Activated T-cell treated with anti-CD3 and anti-CD28 coated beads for 4 hours (primary cell): ENCODE measurements at regions not wholly inside any gene's neighbourhood (a gene's known extent, or its start where the extent isn't known, plus 50 kb on each side); places are given as distances from the start of the nearest gene placed in this dataset.

Experiments
- DNase-seq: peaks from one replicate; pipeline ENCODE4 v3.0.0-alpha.2; 2020

DNA sequence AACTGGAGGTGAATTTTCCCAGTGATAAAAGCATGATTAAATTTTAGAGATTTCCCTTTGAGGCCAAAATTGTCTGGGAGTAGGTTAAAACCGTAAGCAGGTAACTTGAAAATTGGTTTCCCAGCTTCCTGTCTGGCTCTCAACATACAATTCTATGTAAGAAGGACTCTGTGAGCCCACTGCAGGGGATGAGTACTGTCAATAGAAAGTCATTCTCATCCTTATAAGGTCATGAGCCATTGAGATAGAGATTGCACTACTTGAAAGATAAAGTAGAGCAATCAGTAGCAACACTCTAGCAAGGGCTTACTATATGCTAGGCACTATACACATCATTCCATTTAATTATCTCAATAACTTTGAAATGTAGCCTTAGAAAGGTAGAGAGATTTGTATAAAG is 225.6 kb upstream of the HMGA2 start:
- no peak for DNase-seq

DNA sequence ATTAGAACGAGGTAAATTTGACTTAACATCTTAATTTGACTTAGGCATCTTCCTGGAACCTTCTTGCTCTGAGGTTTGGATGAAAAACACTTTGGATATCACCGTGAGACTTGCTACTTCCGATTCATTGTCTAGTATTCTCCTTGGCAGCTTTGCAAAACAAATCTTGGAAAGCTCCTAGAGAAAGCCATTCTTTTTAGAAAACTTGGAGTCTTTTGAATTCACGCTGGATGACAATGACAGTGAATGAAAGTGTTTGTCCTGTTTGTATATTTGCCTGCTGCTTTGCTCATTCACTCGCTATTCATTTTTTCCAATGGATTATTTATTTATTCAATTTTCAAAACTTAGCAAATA is 222.1 kb upstream of the HMGA2 start:
- no peak for DNase-seq

DNA sequence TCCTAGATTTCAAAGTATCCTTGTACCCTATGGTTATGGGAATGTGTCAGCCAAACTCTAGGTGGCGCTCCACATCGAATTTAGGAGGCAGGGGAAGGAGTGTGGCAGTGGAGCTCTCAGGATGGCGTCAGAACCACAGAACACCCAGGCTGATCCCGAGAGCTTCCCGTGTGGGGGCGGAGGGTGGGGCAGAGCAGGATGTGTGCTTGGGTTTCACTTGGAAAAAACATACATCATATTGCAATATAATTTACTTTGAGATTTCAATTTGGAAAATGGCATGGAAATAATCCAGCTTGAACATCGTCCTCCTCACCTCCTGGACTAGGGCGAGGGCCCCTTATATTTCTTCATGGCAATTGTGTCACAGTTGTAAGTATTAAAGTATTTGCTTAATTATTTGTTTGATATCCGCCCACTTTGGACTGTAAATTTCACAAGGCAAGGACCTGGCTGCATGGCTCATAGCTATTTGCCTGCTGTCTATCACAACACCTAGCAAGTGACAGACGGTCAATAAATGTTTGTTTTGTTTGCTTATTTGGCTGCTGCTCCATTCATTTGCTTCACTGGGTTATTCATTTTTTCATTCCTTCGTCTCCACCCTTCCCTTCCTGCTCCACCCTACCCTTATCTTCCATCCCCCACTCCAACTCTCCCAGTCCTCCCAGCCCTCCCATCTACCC is 221.5 kb upstream of the HMGA2 start:
- DNase-seq, result no peak

DNA sequence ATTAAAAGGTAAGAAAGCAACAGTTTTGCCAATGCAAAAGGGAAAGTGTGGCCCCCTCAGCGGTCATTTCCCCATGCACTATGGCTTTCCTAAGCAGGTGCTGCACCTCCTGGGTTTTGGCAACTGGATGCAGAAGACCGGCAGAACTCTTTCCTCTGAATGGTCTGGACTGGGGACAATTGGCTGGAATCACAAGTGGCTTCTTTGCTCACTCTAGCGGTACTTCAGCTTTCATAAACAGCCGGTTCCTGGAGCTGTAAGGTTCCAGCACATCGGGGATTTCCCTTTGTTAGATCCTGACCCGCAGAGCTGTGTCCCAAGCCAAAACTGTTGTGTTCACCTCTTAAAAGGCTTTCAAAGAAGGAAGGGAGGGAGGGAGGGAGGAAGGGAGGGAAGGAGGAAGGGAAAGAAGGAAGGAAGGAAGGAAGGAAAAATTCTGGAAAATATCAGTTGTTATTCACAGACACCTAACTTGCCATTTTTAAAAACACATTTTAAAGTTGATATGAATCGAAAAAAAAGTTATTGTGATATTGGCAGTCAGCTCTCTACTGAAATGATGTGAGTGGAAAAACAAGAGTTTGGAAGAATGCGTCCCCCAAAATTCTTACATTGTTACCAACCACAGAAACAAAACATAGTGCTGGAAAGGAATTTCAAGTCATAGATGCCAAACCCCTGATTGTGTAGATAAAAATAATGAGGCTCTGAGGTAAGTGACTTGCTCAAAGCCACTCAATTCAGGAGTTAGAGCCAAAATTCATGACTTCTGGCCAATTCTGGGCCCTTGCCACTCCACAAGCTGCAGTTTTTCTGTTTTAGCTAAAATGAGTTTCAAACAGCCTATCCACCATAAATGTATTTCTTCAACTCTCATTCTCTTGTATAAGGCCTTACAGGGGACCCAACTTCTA is 220.6 kb upstream of the HMGA2 start:
- no peak for DNase-seq

DNA sequence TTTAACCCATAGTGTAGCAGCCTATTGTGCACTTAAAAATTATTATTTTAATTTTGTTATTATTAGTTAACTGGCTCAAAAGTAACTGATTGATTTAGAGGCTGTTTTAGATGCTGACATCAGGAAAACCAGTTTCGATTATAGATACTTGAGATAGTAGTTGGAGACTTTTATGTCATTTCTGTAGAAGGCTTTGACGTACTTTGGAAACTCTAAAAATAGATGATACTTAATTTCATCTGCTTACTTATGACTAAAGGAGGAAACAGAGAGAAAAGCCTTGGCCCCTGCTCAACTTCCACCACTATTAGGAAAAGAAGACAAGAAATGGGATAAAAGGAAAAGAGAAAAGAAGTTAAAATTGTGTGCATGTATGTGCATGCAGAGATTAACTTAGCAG is 219.3 kb upstream of the HMGA2 start:
- no peak for DNase-seq

DNA sequence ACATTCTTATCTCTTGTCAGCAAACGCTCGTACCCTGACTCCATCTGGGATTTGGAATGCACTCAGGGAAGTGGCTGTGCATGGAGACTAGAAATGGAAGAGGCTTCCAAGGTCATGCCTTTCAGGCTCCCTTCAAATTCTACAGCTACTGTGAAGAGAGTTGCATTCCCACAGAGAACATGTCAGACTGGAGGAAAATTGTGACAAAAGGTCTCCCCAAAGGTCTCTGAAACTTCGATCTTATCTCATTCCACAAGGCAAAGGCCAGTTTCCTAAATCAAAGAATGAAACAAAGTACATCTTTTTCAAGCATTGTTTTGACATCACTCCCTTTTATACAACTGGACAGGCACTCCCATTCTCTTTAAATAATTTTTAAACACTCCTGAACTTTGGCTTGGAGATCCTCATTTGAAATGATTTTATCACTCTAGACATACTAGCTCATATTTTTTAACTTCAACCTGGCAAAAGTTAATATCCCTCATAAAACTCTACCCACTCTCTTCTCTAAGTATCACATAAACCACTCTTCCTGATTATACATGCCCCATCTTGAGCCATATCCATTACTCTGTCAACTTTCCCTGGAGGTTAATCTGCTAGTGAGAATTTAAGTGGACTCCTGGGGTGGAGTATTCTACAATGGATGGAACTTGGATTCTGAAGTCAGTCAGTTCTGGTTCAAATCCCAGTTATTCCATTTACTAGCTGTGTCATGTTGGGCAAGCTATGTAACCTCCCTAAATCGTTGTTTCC is 218.1 kb upstream of the HMGA2 start:
- no peak for DNase-seq

DNA sequence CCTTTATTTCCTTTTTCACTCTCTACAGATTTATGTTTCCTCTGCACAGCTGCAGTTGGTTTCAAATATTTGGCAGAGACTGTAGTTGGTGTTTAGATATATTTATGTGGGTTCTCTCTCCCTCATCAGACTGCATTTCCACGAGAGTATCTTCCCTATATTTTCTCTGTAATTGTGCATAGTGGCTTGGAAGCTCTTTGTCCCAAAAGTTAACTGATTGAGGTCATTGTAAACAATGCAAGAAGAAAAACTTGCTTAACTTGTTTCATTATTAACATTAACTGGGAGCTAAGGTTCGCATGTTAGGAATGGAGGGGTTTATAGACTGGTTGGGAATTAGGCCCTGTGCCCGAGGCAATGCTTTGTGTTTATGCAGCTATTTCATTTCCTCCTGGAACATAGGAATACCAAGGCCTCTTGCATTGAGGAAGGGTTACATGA is 216.9 kb upstream of the HMGA2 start:
- no peak for DNase-seq

DNA sequence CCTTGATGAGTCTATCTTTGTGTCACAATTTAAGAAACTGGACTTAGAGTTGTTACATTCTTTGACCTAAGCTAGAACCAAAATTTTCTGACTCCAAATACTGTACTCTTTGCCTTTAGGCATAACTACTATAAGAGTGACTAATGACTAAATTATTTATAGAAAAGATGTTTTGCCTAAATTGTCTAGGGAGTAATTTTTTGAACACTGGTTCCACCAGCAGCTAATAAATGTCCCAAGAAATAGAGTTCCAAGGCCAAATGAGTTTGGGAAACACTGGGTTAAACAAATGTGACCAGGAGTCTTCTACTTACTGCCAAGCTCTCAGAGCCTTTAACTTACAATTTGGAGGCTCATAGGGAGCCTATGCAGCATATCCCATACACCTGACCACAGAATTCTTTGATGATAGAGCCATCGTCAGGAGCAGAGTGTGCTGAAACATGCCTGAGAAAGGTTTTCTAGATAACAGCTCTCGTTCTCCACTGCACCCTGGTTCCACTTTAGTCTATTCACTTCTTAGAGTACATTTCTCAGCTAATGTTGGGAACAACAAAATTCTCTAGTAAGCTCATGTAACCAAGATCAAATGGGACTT is 215.9 kb upstream of the HMGA2 start:
- DNase-seq, result no peak

DNA sequence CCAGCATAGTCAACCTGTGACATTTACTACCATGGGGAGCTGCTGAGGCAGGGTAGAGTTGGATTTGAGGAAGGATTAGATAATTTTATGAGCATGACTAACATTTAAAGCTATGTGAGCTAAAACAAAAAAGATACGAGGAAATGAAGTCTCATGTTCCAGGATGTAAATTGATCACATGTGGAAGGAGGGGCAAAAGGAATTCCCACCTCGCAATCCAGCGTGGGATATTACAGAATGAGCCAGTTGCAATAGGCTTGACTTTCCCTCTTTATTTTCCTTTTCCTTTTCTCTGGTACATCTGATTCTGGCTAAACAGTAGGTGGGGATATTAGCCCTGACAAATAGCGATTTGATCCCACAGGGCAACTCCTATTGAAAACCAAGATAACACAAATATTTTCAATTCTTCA is 214.9 kb upstream of the HMGA2 start:
- DNase-seq, result no peak

DNA sequence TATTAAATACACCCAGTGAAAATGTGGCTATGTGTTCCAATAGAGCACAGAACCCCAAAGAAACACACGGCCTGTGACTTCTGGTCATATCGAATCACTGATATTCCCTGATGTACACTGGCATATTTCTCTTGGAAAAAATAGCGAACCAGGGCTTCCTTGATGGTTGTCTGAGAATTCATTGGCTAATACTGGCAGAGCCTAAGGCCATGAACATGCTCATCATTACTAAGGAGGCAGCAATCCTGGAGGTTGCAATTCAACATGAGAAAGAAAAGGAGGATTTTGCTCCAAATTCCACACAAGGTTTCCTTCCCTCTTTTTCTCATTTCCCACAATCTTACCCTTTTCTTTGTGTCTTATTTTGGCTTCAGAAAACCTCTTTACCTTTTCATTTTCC is 212.9 kb upstream of the HMGA2 start:
- DNase-seq, result no peak

DNA sequence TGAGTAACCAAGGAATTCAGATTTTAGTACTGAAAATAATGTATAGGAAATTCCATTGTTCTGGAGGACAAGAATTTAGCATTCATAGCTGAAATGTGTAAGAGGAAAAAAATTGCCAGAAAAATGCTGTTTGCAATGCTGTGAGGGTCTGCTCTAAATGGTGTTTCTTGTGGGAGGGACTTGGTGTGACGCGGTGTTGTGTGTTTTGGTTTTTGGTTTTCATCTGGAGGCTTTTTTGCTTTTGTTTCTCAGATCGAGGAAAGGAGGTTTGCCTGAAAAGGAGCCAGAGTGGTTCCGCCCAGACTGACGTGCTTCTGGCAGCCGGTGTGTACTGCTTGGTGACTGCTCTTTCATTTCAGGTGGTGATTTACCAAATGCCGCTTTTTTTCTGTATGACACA is 211.8 kb upstream of the HMGA2 start:
- DNase-seq, result no peak

DNA sequence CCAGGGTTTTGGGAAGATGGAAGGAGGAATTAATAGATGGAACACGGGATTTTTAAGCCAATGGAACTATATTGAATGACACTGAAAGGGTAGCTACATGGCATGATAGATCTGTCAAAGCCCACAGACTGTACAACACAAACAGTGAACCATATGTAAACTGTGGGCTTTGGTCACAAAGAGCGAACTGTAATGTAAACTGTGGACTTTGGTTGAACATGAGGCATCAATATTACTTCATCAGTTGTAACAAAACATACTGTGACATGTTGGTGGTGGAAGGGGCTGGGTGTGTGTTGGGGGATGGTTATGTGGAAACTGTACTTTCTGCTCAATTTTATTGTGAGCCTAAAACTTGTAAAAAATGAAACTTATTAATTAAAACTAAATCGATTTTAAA is 210.6 kb upstream of the HMGA2 start:
- DNase-seq, result no peak

DNA sequence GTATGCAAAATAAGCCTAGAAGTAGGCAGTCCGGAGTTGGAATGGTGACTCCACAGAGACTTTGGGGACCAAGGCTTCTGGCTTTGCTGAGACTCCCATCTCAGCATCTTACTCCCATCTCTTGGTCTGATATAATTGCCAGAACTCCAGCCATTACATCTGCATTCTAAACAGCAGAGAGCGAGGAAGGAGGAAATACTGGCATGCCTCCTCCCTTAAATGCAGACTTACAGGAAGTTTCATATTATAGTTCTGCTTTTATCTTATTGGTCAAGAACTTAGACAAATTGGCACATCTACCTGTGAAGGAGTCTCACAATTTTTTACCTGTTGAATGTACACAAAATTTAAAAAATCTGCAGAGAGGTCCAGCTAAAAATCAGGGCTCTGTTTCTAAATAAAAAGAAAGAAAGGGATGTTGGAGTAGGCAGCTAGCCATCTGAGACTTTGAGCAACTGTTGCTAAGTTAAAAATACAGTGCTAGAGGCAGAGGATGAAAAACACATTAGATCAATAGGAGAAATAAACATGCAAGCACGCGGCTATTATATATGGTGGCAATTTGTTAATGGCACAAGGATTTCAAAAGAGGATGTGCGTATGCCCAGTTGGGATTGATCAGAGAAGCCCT is 209.9 kb upstream of the HMGA2 start:
- DNase-seq, result no peak

DNA sequence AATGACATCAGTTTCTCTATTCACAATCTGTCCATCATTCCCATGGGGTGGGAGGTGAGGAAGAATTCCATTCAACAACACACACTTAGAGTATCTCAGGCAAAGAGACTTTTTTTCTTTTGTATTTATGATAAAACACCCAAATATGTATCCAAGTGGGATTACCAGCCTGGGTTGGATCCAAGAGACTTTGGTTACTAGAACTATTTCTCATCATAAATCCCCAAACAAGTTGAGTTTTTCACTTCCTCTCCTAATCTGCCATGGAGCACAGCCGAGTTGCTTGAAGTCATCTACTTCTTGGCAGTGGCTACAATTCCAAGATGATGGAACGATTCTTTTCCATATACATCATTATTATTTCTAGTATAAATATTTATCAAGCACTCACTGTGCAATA is 209.2 kb upstream of the HMGA2 start:
- no peak for DNase-seq

DNA sequence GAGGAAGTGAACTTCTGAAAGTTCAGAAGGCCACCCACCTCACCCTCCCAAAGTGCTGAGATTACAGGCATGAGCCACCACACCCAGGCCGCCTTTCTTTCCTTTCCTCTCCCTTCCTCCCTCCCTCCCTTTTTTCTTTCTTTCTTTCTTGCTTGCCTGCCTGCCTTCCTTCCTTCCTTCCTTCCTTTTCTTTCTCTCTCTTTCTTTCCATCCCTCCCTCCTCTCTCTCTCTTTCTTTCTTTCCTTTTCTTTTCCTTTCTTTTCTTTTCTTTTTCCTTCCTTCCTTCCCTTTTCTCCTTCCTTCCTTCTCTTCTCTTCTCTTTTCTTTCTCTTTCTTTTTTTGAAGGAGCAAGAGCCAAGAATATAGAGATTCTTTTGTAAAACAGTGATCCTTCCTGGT is 208.3 kb upstream of the HMGA2 start:
- no peak for DNase-seq

DNA sequence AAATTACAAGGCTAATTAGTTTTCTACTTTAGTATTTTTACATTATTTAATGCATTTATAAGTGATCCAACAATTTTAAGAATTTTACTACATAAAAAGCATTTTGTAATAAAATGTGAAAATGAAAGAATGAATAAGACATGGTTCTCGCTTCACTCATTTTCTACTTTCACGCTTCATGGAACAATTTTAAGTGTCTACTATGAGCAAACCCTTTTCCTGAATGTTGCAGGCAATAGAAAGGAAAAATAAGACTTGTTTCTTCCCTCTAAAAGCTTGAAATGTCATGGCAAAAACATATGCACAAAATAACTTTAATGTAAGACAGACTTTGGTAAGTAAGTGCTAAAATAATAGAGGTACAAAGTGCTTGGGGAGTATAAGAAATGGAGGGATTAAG is 205.7 kb upstream of the HMGA2 start:
- DNase-seq, result no peak

DNA sequence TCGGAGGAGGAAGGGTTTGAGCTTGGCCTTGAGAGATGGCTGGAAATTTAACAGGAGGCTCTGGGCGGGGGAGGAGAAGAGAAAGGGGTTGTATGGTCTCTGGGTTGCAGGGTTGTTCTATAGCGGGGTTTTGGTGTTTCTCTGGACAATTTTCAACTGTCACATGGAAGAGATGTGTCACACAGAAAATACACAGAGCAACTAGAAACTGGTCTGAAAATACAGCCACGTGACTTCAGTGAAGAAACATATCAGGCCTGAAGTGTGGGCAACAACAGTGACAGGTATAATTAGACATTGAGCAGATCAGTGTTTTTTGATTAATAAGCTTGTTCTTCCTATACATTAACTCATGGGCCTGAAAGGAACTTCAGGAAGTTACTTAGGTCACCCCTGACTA is 205.3 kb upstream of the HMGA2 start:
- DNase-seq, result no peak

DNA sequence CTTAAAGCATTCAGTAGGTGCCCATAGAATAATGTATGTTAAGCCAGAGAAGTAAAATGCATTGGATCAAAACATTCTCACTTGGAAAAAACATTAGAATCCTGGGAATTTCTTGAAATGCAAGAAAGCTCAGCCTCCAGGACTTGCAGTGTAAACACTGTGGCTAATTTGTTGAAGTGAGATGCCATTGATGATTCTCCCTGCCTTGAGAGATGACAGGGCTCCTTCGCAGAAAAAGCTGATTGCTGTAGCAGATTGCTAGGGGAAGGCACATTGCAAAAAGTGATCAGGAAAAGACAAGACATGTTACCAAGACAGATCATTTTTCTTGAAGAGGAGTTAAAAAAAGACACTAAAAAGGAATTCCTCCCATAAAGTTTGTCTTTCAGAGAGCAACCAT is 204.2 kb upstream of the HMGA2 start:
- no peak for DNase-seq

DNA sequence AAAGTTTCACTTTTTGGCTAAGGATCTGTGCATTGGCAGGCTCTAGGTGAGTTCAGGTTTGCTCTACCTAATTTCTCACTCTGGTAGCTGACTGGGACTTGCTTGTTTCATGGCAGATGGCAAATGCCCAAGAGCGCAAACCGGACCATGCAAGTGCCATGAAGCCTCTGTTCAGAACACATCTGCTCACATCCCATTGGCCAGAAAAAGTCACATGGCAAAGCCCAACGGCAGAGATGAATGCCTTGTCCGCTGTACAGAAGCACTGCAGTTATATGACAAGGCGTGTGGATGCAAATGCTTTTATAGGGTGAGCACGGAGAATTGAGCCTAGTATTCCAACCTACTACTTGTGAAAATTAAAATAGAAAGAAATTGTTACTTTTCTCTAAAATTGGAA is 202.2 kb upstream of the HMGA2 start:
- DNase-seq, result no peak

DNA sequence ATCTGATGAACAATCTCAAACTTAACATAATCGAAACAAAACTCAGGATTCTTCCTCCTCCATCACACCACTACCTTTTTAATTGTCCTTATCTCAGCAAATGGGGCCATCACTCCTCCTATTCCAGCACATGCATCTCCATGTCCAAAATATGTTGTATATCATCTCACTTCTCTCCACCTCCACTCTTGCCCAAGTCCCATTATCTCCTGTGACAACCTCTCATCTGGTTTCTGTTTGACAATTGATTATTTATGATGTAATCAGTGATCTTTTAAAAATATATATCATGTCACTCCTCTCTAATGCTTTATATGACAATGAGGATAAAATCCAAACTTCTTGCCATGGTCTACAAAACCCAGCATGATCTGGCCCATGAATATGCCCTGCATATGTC is 200.8 kb upstream of the HMGA2 start:
- DNase-seq, result no peak

DNA sequence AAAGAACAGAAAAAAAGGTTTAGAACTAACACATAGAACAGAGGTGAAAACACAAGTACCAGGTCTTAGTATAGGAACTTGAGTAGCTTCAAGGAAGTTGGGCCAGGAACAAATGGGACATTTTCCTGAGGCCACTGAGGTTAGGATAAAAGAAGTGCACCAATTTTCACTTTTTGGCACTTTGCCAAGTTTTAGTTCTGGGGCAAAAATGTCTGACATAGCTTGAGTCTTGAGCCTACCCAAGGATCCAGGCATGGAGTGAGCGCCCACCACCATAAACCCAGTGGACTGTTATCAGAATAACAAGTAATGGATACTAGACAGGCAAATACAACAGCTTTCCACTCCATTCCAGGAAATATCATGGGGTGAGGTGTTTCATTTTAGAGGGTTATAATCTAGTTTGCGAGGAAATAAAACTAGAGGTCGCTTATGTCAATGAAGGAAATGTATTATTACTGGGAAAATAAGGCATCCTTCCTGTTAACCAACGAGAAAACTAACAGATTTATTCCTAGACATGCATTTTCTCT is 199.7 kb upstream of the HMGA2 start:
- no peak for DNase-seq

DNA sequence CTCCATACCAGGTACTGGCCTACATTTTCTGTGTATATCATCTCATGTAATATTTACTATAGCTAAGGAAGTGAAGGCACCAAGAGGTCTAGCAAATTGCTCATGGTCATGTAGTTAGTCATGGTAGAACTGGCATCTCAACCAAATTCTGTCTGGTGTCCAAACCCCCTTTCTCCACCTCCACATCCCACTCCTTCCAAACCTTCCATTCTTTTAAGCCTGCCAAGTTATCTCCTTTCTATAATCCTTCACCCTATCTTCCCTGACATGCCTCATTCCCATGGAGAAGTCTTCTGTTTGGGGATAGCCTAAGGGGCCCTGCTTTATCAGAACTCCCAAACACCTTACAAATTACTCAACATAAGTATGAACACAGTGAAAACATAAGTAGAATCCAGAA is 196.2 kb upstream of the HMGA2 start:
- no peak for DNase-seq

DNA sequence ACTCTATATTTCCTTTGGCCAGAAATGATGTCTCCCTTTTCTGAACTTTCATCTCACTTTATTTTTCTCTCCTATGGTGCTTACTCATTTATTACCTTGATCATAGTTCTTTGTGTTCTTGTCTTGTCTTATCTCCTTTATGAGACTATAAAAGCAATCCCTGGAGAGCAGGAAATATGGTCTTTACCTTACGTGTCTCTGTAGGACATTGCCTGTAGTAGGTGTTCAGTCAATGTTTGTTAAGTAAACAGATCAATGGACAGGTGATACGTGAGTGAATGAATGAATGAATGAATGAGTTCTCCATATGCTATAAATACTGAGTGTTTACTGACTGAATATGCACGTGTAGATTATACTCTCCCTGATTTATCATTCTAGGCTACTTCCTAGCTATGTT is 193.7 kb upstream of the HMGA2 start:
- no peak for DNase-seq
